Esophagus squamous epithelium (tissue), 5 donors: ENCODE measurements at regions not wholly inside any gene's neighbourhood (a gene's known extent, or its start where the extent isn't known, plus 50 kb on each side); places are given as distances from the start of the nearest gene placed in this dataset.

ENCODE experiments used
- DNase-seq: peaks from one replicate; lab custom pipeline; 2025; lab: John Stamatoyannopoulos, UW
- H3K27ac ChIP-seq, 4 donors: fragments of 200-600 bp; sonication (generic); one replicate each; pipeline ENCODE4 v1.5.1; 2016 to 2019; ENCODE audit warnings: mild to moderate bottlenecking in 1 of 4
- H3K27me3 ChIP-seq, 4 donors: fragments of 200-600 bp; sonication (generic); 1 replicate in 3 of 4; 2 replicates in 1 of 4; pipeline versions ENCODE4 v1.5.1 to v1.6.0; 2017 to 2021; ENCODE audit warnings: antibody characterized with exemption in 1 of 4
- H3K36me3 ChIP-seq, 3 donors: fragments of 200-600 bp; sonication (generic); one replicate each; pipeline ENCODE4 v1.5.1; 2016 to 2019
- H3K4me1 ChIP-seq, 3 donors: fragments of 200-600 bp; sonication (generic); one replicate each; pipeline ENCODE4 v1.5.1; 2017 to 2019
- H3K4me3 ChIP-seq, 4 donors: fragments of 200-600 bp; sonication (generic); 1 replicate in 3 of 4; 2 replicates in 1 of 4; pipeline ENCODE4 v1.5.1; 2016 to 2019; ENCODE audit warnings: mild to moderate bottlenecking in 2 of 4, moderate library complexity in 1 of 4
- H3K9me3 ChIP-seq, 3 donors: fragments of 200-600 bp; sonication (generic); one replicate each; pipeline ENCODE4 v1.5.1; 2016 to 2019
- POLR2A ChIP-seq, 4 donors: fragments of 450-650 bp; IDR thresholded peaks; one replicate each; pipeline ENCODE4 v1.6.1; 2017; ENCODE audit warnings: antibody characterized with exemption in 4 of 4, mild to moderate bottlenecking in 4 of 4, moderate library complexity in 3 of 4
- WGBS, 2 donors: methylation state at CpG; one replicate each; pipeline ENCODE4 v1.1.5; 2018; 5-methylcytosine and 5-hydroxymethylcytosine counted together
- intact Hi-C: fragments of 100-400 bp; cut with DNase I; formaldehyde crosslinking; loops from one replicate; pipeline ENCODE4 v1.15.0; 2022
- TF ChIP-seq, protein P1 (sequence below), 6 experiments: fragments of 450-650 bp in 4 of 6; fragments of 200-600 bp in 2 of 6; sonication (generic) in 2 of 6; IDR thresholded peaks; one replicate each; pipeline ENCODE4 v1.5.1; 2016 to 2019; ENCODE audit warnings: antibody characterized with exemption in 6 of 6, mild to moderate bottlenecking in 4 of 6, moderate library complexity in 4 of 6
- donor health status: DM: yes; HTN: yes; CAD: no.

- H3K4me3 ChIP-seq: no peak overlapping the region
- TF ChIP-seq, protein P1, sequence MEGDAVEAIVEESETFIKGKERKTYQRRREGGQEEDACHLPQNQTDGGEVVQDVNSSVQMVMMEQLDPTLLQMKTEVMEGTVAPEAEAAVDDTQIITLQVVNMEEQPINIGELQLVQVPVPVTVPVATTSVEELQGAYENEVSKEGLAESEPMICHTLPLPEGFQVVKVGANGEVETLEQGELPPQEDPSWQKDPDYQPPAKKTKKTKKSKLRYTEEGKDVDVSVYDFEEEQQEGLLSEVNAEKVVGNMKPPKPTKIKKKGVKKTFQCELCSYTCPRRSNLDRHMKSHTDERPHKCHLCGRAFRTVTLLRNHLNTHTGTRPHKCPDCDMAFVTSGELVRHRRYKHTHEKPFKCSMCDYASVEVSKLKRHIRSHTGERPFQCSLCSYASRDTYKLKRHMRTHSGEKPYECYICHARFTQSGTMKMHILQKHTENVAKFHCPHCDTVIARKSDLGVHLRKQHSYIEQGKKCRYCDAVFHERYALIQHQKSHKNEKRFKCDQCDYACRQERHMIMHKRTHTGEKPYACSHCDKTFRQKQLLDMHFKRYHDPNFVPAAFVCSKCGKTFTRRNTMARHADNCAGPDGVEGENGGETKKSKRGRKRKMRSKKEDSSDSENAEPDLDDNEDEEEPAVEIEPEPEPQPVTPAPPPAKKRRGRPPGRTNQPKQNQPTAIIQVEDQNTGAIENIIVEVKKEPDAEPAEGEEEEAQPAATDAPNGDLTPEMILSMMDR (IDR thresholded peaks at IDR 0.05): peak; percentile 81 to 98 (median 90)
- TF ChIP-seq POLR2A (IDR thresholded peaks at IDR 0.05): no peak
- H3K27me3 ChIP-seq: peaks cover 0 to 17% (median 0%) of the 10 kb centered on the region in 4 donors
Observed at GRCh38 chr5:34474573-34475021, 181.5 kb upstream of the RAI14 start.

GRCh38 chr5:34475249-34475966 lies 180.7 kb upstream of the RAI14 start:
- intact Hi-C loops: loop anchor here (5.0 kb wide), 1 partner anchor 522 kb away; no protein-coding TSS in a partner anchor

More at GRCh38 chr5:34474573-34475021, 181.5 kb upstream of the RAI14 start:
- WGBS, 2 donors: 28 to 32% methylated on average over 4 of the region's 4 CpGs
- no peak overlapping the region for H3K27ac ChIP-seq
- DNase-seq: no peak
- no peaks in the 10 kb centered on the region for H3K36me3 ChIP-seq
- H3K9me3 ChIP-seq: no peaks in the 10 kb centered on the region
- H3K4me1 ChIP-seq: peaks cover 0 to 6% (median 0%) of the 10 kb centered on the region in 3 donors
- intact Hi-C loops: loop anchor here (5.0 kb wide), 1 partner anchor 523 kb away; no protein-coding TSS in a partner anchor

DNA sequence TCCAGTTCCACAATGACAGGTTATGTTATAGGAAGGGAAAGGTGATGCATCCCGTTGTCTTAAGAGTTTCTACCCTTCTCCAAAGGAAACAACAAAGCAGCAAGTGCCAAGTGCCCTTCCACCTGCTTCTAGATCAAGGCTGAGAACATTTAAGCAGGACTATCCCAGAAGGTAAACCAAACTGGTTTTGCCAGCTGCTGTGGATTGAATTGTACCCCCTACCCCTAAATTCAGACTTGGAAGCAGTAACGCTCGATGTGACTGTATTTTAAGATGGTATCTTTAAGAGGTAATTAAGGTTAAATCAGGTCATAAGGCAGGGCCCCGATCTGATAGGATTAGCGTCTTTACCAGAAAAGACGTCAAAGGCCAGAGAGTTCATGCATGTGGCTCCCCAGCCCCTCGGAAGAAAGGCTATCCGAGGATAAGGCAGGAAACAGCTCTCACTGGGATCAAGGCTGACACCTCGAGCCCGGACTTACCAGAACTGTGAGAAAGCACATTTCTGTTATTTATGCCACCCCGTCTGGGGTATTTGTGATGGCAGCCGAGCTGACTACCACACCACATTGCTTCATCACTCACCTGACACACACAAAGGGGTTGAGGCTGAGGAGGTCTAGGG lies 179.1 kb upstream of the RAI14 start:
- H3K36me3 ChIP-seq: no peaks in the 10 kb centered on the region
- WGBS, 2 donors: 77 to 83% methylated on average over 11 to 12 of the region's 12 CpGs
- intact Hi-C loops: loop anchor here (5.0 kb wide), 1 partner anchor 520 kb away; no protein-coding TSS in a partner anchor
- TF ChIP-seq POLR2A (IDR thresholded peaks at IDR 0.05): no peak
- TF ChIP-seq, protein P1 (IDR thresholded peaks at IDR 0.05): no peak
- H3K4me1 ChIP-seq: peaks cover 0 to 6% (median 0%) of the 10 kb centered on the region in 3 donors
- no peak overlapping the region for H3K27ac ChIP-seq
- H3K27me3 ChIP-seq: peaks cover 0 to 17% (median 0%) of the 10 kb centered on the region in 4 donors
- DNase-seq: no peak
- no peak overlapping the region for H3K4me3 ChIP-seq
- no peaks in the 10 kb centered on the region for H3K9me3 ChIP-seq

More at GRCh38 chr5:34475249-34475966, 180.7 kb upstream of the RAI14 start:
- no peak overlapping the region for H3K27ac ChIP-seq
- no peak for DNase-seq
- 74% methylated on average over 13 of the region's 13 CpGs for WGBS, 2 donors
- TF ChIP-seq POLR2A (IDR thresholded peaks at IDR 0.05): no peak
- TF ChIP-seq, protein P1 (IDR thresholded peaks at IDR 0.05): no peak
- peaks cover 0 to 6% (median 0%) of the 10 kb centered on the region in 3 donors for H3K4me1 ChIP-seq
- peaks cover 0 to 17% (median 0%) of the 10 kb centered on the region in 4 donors for H3K27me3 ChIP-seq
- no peaks in the 10 kb centered on the region for H3K9me3 ChIP-seq
- no peak overlapping the region for H3K4me3 ChIP-seq
- H3K36me3 ChIP-seq: no peaks in the 10 kb centered on the region

DNA sequence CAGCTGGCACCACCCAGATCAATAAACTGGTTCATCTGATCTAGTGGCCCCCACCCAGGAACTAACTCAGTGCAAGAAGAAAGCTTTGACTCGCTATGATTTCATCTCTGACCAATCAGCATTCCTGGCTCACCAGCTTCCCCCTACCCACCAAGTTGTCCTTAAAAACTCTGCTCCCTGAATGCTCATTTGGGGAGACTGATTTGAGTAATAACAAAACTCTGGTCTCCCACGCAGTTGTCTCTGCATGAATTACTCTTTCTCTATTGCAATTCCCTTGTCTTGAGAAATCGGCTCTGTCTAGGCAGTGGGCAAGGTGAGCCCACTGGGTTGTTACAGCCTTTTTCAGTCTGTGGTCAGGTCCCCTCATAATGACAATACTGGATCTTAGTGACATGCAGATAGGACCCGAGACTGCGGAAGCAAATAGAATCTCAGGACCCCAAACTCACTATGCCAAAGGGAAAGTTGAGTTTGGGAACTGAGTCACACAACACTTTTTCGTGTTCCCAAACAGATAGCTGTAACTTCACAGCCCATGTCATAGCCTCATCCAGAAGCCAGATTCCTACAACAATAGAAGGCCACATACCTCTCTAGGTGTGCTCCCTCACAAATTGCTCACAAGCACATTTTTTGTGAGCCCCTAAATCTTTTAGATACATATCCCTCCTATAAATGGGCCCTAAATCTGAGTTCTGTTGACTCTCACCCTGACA lies 175.2 kb upstream of the RAI14 start:
- Histone ChIP-seq H3K27ac (no peak overlapping the region), H3K4me3 (no peak overlapping the region), H3K4me1 (peaks cover 0 to 1% (median 0%) of the 10 kb centered on the region in 3 donors), H3K27me3 (peaks cover 0 to 17% (median 0%) of the 10 kb centered on the region in 4 donors), H3K9me3 (no peaks in the 10 kb centered on the region), H3K36me3 (no peaks in the 10 kb centered on the region)
- no peak for TF ChIP-seq POLR2A (IDR thresholded peaks at IDR 0.05)
- TF ChIP-seq, protein P1 (IDR thresholded peaks at IDR 0.05): no peak
- 65 to 90% methylated on average over 4 to 6 of the region's 6 CpGs for WGBS, 2 donors
- no peak for DNase-seq
- intact Hi-C loops: loop anchor here (5.0 to 10.0 kb wide), 2 partner anchors 54 to 416 kb away; no protein-coding TSS in a partner anchor
